Keratinocyte (primary cell): ENCODE measurements at regions not wholly inside any gene's neighbourhood (a gene's known extent, or its start where the extent isn't known, plus 50 kb on each side); places are given as distances from the start of the nearest gene placed in this dataset.

ENCODE experiments used
- DNase-seq: peaks from one replicate; pipeline ENCODE4 v3.0.0-alpha.2; 2011; ENCODE audit warnings: low read depth, missing footprints, low spot score
- FAIRE-seq: peaks from 2 replicates; lab custom pipeline; 2011; peaks lifted over from hg19 to GRCh38; lab: Jason Lieb, UNC
- H2AFZ ChIP-seq: 2 replicates; pipeline ENCODE4 v1.6.0; 2012; ENCODE audit warnings: low read length, control low read depth, inconsistent platforms; ENCODE audit not compliant: control insufficient read depth
- H3K27ac ChIP-seq: 2 replicates; pipeline ENCODE4 v1.5.1; 2011; ENCODE audit warnings: low read length; ENCODE audit not compliant: control insufficient read depth, insufficient read depth
- H3K27me3 ChIP-seq: 3 replicates; pipeline ENCODE4 v1.6.0; 2011; ENCODE audit warnings: low read length; ENCODE audit not compliant: control insufficient read depth, insufficient read depth; ENCODE audit errors: extremely low read depth
- H3K36me3 ChIP-seq, 2 experiments: 2 replicates in 1 of 2; 3 replicates in 1 of 2; pipeline ENCODE4 v1.5.1; 2011; ENCODE audit warnings: low read length in 2 of 2, mild to moderate bottlenecking in 1 of 2; ENCODE audit not compliant: control insufficient read depth in 2 of 2, insufficient read depth in 2 of 2; ENCODE audit errors: extremely low read depth in 1 of 2
- H3K4me1 ChIP-seq: 3 replicates; pipeline ENCODE4 v1.5.1; 2011; ENCODE audit warnings: low read length; ENCODE audit not compliant: control insufficient read depth, insufficient read depth; ENCODE audit errors: extremely low read depth
- H3K4me2 ChIP-seq: 3 replicates; pipeline ENCODE4 v1.6.0; 2011; ENCODE audit warnings: low read depth, low read length; ENCODE audit not compliant: control insufficient read depth, insufficient read depth; ENCODE audit errors: extremely low read depth
- H3K4me3 ChIP-seq, 3 experiments: fragments of 200-600 bp in 1 of 3; sonication (generic) in 1 of 3; 2 replicates in 2 of 3; 3 replicates in 1 of 3; pipeline ENCODE4 v1.5.1; 2011 to 2016; ENCODE audit warnings: low read length in 3 of 3, mild to moderate bottlenecking in 3 of 3, control low read depth in 2 of 3, inconsistent platforms in 1 of 3, low read depth in 1 of 3, mixed read lengths in 1 of 3, mixed run types in 1 of 3, moderate library complexity in 1 of 3; ENCODE audit not compliant: control insufficient read depth in 2 of 3, insufficient read depth in 2 of 3; ENCODE audit errors: extremely low read depth in 1 of 3
- H3K79me2 ChIP-seq: 2 replicates; pipeline ENCODE4 v1.6.0; 2012; ENCODE audit warnings: low read length; ENCODE audit not compliant: control insufficient read depth, insufficient read depth
- H3K9ac ChIP-seq: 3 replicates; pipeline ENCODE4 v1.6.0; 2011; ENCODE audit warnings: low read length; ENCODE audit not compliant: control insufficient read depth, insufficient read depth; ENCODE audit errors: extremely low read depth
- H3K9me1 ChIP-seq: 3 replicates; pipeline ENCODE4 v1.6.0; 2011; ENCODE audit warnings: low read length; ENCODE audit not compliant: control insufficient read depth, insufficient read depth; ENCODE audit errors: extremely low read depth
- H3K9me3 ChIP-seq: 2 replicates; pipeline ENCODE4 v1.5.1; 2012; ENCODE audit warnings: low read depth, low read length; ENCODE audit not compliant: control insufficient read depth
- H4K20me1 ChIP-seq: 3 replicates; pipeline ENCODE4 v1.6.0; 2011; ENCODE audit warnings: low read length; ENCODE audit not compliant: control insufficient read depth, insufficient read depth; ENCODE audit errors: extremely low read depth
- EZH2 ChIP-seq: IDR thresholded peaks from one replicate; pipeline ENCODE4 v1.6.1; 2012; ENCODE audit warnings: inconsistent platforms, mild to moderate bottlenecking, low read length, moderate library complexity
- dilution Hi-C: fragments of 300-500 bp; cut with MboI; formaldehyde crosslinking; loops from one replicate; pipeline ENCODE4 v1.7.0; 2020; ENCODE audit warnings: low sequenced_read_pairs; ENCODE audit not compliant: extremely low pct_ligation_motif_present
- TF ChIP-seq, protein P1 (sequence below), 3 experiments: IDR thresholded peaks in 1 of 3; conservative IDR thresholded peaks in 1 of 3; optimal IDR thresholded peaks in 1 of 3; 2 replicates in 2 of 3; 3 replicates in 1 of 3; pipeline versions ENCODE3 to v1.5.1; 2011; ENCODE audit warnings: low read length in 3 of 3, mild to moderate bottlenecking in 3 of 3, moderate library complexity in 2 of 3, control low read depth in 1 of 3, inconsistent platforms in 1 of 3; ENCODE audit not compliant: insufficient read depth in 2 of 3; ENCODE audit errors: extremely low read depth in 1 of 3

DNA sequence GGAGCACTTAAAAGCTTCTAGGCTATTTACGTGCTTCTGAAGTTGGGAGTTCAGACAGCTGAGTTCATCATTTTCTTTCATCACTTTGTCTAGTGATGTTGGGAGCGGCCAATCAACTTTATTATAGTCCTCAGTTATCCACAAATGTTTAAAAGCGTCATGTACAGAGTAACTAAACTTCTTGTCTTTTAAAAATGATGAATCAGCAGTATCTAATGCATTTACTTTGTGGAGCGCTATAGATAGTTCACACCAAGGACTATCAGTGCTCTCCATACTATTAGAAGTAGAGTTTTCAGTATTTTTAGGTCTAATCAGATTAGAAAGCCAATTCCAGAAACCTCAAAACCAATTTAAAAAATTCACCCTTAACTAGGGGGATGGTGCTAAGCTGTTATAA lies 778.7 kb upstream of the PRMT6 start:
- dilution Hi-C loops = no loop called here
- Histone ChIP-seq H3K4me2 (no peak overlapping the region), H3K27me3 (no peaks in the 10 kb centered on the region), H4K20me1 (no peaks in the 10 kb centered on the region), H3K4me3 (no peak overlapping the region), H3K36me3 (no peaks in the 10 kb centered on the region), H3K9me3 (no peaks in the 10 kb centered on the region), H3K9ac (no peak overlapping the region), H2AFZ (no peak overlapping the region), H3K4me1 (no peaks in the 10 kb centered on the region), H3K27ac (no peak overlapping the region), H3K9me1 (no peaks in the 10 kb centered on the region), H3K79me2 (no peaks in the 10 kb centered on the region)
- FAIRE-seq (no peak), DNase-seq (no peak)
- TF ChIP-seq, protein P1, sequence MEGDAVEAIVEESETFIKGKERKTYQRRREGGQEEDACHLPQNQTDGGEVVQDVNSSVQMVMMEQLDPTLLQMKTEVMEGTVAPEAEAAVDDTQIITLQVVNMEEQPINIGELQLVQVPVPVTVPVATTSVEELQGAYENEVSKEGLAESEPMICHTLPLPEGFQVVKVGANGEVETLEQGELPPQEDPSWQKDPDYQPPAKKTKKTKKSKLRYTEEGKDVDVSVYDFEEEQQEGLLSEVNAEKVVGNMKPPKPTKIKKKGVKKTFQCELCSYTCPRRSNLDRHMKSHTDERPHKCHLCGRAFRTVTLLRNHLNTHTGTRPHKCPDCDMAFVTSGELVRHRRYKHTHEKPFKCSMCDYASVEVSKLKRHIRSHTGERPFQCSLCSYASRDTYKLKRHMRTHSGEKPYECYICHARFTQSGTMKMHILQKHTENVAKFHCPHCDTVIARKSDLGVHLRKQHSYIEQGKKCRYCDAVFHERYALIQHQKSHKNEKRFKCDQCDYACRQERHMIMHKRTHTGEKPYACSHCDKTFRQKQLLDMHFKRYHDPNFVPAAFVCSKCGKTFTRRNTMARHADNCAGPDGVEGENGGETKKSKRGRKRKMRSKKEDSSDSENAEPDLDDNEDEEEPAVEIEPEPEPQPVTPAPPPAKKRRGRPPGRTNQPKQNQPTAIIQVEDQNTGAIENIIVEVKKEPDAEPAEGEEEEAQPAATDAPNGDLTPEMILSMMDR (optimal IDR thresholded peaks at IDR 0.05 in 1 of 3, IDR thresholded peaks at IDR 0.05 in 1 of 3, conservative IDR thresholded peaks at IDR 0.05 in 1 of 3; ENCODE audit: extremely low read depth in 1 of 3, insufficient read depth in 2 of 3, low read length in 3 of 3) = no peak
- no peak for TF ChIP-seq EZH2

DNA sequence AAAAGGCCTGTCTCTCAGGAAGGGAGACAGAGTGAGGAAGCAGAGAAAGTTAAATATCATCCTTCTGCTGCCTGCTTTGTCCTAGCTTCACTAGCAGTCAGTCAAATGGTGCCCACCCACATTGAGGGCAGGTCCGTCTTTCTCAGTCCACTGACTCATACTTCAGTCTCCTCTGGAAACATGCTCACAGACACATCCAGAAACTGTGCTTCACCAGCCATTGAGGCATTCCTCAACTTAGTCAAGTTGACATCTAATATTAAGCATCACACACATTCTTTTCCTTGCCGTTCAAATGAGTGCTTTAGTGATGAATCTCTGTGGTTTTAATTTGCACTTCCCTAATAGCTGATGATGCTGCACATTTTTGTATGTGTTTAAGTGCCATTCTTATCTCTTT lies 777.8 kb upstream of the PRMT6 start:
- Histone ChIP-seq H3K9ac (no peak overlapping the region), H3K9me3 (no peaks in the 10 kb centered on the region), H3K4me2 (no peak overlapping the region), H3K79me2 (no peaks in the 10 kb centered on the region), H4K20me1 (no peaks in the 10 kb centered on the region), H3K27ac (no peak overlapping the region), H3K36me3 (no peaks in the 10 kb centered on the region), H3K4me3 (no peak overlapping the region), H3K27me3 (no peaks in the 10 kb centered on the region), H2AFZ (no peak overlapping the region), H3K4me1 (no peaks in the 10 kb centered on the region), H3K9me1 (no peaks in the 10 kb centered on the region)
- FAIRE-seq (no peak), DNase-seq (no peak)
- no peak for TF ChIP-seq EZH2
- TF ChIP-seq, protein P1 (optimal IDR thresholded peaks at IDR 0.05 in 1 of 3, IDR thresholded peaks at IDR 0.05 in 1 of 3, conservative IDR thresholded peaks at IDR 0.05 in 1 of 3; ENCODE audit: extremely low read depth in 1 of 3, insufficient read depth in 2 of 3, low read length in 3 of 3) = no peak
- dilution Hi-C loops = no loop called here
